ENCODE measurements at regions not wholly inside any gene's neighbourhood (a gene's known extent, or its start where the extent isn't known, plus 50 kb on each side); places are given as distances from the start of the nearest gene placed in this dataset.

- TF ChIP-seq POLR2A (IDR thresholded peaks at IDR 0.05) (no peak), POLR2AphosphoS5 (IDR thresholded peaks at IDR 0.05) (no peak)
- TF ChIP-seq, protein P1, sequence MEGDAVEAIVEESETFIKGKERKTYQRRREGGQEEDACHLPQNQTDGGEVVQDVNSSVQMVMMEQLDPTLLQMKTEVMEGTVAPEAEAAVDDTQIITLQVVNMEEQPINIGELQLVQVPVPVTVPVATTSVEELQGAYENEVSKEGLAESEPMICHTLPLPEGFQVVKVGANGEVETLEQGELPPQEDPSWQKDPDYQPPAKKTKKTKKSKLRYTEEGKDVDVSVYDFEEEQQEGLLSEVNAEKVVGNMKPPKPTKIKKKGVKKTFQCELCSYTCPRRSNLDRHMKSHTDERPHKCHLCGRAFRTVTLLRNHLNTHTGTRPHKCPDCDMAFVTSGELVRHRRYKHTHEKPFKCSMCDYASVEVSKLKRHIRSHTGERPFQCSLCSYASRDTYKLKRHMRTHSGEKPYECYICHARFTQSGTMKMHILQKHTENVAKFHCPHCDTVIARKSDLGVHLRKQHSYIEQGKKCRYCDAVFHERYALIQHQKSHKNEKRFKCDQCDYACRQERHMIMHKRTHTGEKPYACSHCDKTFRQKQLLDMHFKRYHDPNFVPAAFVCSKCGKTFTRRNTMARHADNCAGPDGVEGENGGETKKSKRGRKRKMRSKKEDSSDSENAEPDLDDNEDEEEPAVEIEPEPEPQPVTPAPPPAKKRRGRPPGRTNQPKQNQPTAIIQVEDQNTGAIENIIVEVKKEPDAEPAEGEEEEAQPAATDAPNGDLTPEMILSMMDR (IDR thresholded peaks at IDR 0.05 in 8 of 11, conservative IDR thresholded peaks at IDR 0.05 in 3 of 11), result no peak
These were observed 365.3 kb upstream of the RNF32 start for GRCh38 chr7:156275292-156275691.
